H1 (cell line): ENCODE measurements at regions not wholly inside any gene's neighbourhood (a gene's known extent, or its start where the extent isn't known, plus 50 kb on each side); places are given as distances from the start of the nearest gene placed in this dataset.

Source experiments
- CHD2 ChIP-seq: IDR thresholded peaks from 2 replicates; pipeline ENCODE4 v1.6.1; 2012; ENCODE audit warnings: low read length, improper control_type of control experiment
- CHD7 ChIP-seq: fragments of 300-600 bp; sonication (generic); IDR thresholded peaks from 2 replicates; pipeline ENCODE4 v1.7.1; 2012; ENCODE audit warnings: low read length, moderate library complexity, mild to moderate bottlenecking, inconsistent platforms; ENCODE audit not compliant: insufficient replicate concordance
- FOSL1 ChIP-seq: IDR thresholded peaks from 2 replicates; pipeline ENCODE4 v1.6.1; 2011; ENCODE audit warnings: mild to moderate bottlenecking, low read depth, low read length, moderate library complexity; ENCODE audit not compliant: insufficient read depth
- GTF2F1 ChIP-seq: IDR thresholded peaks from 2 replicates; pipeline ENCODE4 v1.6.1; 2012; ENCODE audit warnings: low read depth, low read length, improper control_type of control experiment, borderline replicate concordance
- KDM5A ChIP-seq: fragments of 200-600 bp; IDR thresholded peaks from 2 replicates; pipeline ENCODE4 v1.7.1; 2012; ENCODE audit warnings: mild to moderate bottlenecking, low read length, inconsistent platforms, mixed read lengths
- NANOG ChIP-seq: IDR thresholded peaks from 2 replicates; pipeline ENCODE4 v1.6.1; 2011; ENCODE audit warnings: low read length, low read depth, mild to moderate bottlenecking, inconsistent platforms; ENCODE audit not compliant: insufficient read depth, poor library complexity, severe bottlenecking
- NRF1 ChIP-seq: IDR thresholded peaks from 2 replicates; pipeline ENCODE4 v1.6.1; 2011; ENCODE audit warnings: mild to moderate bottlenecking, low read depth, low read length, improper control_type of control experiment
- POLR2AphosphoS5 ChIP-seq: IDR thresholded peaks from 2 replicates; pipeline ENCODE4 v1.6.1; 2011; ENCODE audit warnings: low read depth, low read length
- TAF7 ChIP-seq: optimal IDR thresholded peaks from 2 replicates; pipeline ENCODE3; 2011; ENCODE audit warnings: low read depth, mild to moderate bottlenecking, inconsistent platforms, low read length, moderate library complexity, borderline replicate concordance
- TBP ChIP-seq: IDR thresholded peaks from 2 replicates; pipeline ENCODE4 v1.6.1; 2011; ENCODE audit warnings: low read depth, low read length, improper control_type of control experiment
- TCF12 ChIP-seq: IDR thresholded peaks from 2 replicates; pipeline ENCODE4 v1.6.1; 2011; ENCODE audit warnings: low read depth, mild to moderate bottlenecking, low read length

- TF ChIP-seq CHD7 (no peak), NRF1 (no peak), TAF7 (no peak), NANOG (no peak), FOSL1 (no peak), KDM5A (no peak), CHD2 (no peak), POLR2AphosphoS5 (no peak), TBP (no peak), TCF12 (no peak), GTF2F1 (no peak)
These were observed 183.4 kb upstream of the ERBB4 start (continued) for GRCh38 chr2:212722046-212722445.
